HepG2 (cell line): ENCODE measurements at regions not wholly inside any gene's neighbourhood (a gene's known extent, or its start where the extent isn't known, plus 50 kb on each side); places are given as distances from the start of the nearest gene placed in this dataset.

Experiments used
- ERF ChIP-seq: IDR thresholded peaks from 2 replicates; pipeline ENCODE4 v1.6.1; 2018; ENCODE audit warnings: missing biosample characterization, missing genetic modification reagents
- FOXM1 ChIP-seq: sonication (generic); formaldehyde crosslinking; IDR thresholded peaks from 2 replicates; pipeline ENCODE4 v1.5.0; 2020; ENCODE audit warnings: missing genetic modification reagents
- FOXO1 ChIP-seq: sonication (generic); formaldehyde crosslinking; IDR thresholded peaks from 2 replicates; pipeline ENCODE4 v1.4.0; 2020; ENCODE audit warnings: missing genetic modification reagents
- MEF2D ChIP-seq: sonication (generic); formaldehyde crosslinking; IDR thresholded peaks from 2 replicates; pipeline ENCODE4 v1.5.1; 2020; ENCODE audit warnings: mild to moderate bottlenecking, missing genetic modification reagents
- NR2F1 ChIP-seq, 2 experiments: fragments of 450-650 bp in 1 of 2; formaldehyde crosslinking in 1 of 2; IDR thresholded peaks; 2 replicates each; pipeline versions ENCODE4 v1.5.0 to v1.6.1; 2016 to 2020; ENCODE audit warnings: mild to moderate bottlenecking in 1 of 2, missing compliant biosample characterization in 1 of 2, missing genetic modification reagents in 1 of 2, moderate library complexity in 1 of 2
- SALL1 ChIP-seq: sonication (generic); formaldehyde crosslinking; IDR thresholded peaks from 2 replicates; pipeline ENCODE4 v1.8.0; 2022; ENCODE audit warnings: mild to moderate bottlenecking, missing genetic modification reagents
- TARDBP ChIP-seq: sonication (generic); formaldehyde crosslinking; IDR thresholded peaks from 2 replicates; pipeline ENCODE4 v1.8.0; 2022; ENCODE audit warnings: mild to moderate bottlenecking, missing genetic modification reagents
- TCF7 ChIP-seq: sonication (generic); IDR thresholded peaks from 2 replicates; pipeline ENCODE4 v1.6.1; 2016; ENCODE audit warnings: antibody characterized with exemption, low read depth
- YY1 ChIP-seq: IDR thresholded peaks from 2 replicates; pipeline ENCODE4 v1.6.1; 2011; ENCODE audit warnings: low read length, low read depth, moderate library complexity, mild to moderate bottlenecking; ENCODE audit not compliant: insufficient read depth, insufficient replicate concordance
- ZBTB20 ChIP-seq: sonication (generic); formaldehyde crosslinking; IDR thresholded peaks from 2 replicates; pipeline ENCODE4 v1.8.1; 2023; ENCODE audit warnings: missing genetic modification reagents, low read depth, mild to moderate bottlenecking, borderline replicate concordance
- ZBTB7A ChIP-seq: sonication (generic); formaldehyde crosslinking; IDR thresholded peaks from 2 replicates; pipeline ENCODE4 v1.8.0; 2022; ENCODE audit warnings: mild to moderate bottlenecking, missing genetic modification reagents
- ZKSCAN5 ChIP-seq: sonication (generic); formaldehyde crosslinking; IDR thresholded peaks from 2 replicates; pipeline ENCODE4 v1.5.1; 2020; ENCODE audit warnings: mild to moderate bottlenecking, missing genetic modification reagents
- ZNF430 ChIP-seq: sonication (generic); formaldehyde crosslinking; IDR thresholded peaks from 2 replicates; pipeline ENCODE4 v1.9.0; 2021; ENCODE audit warnings: mild to moderate bottlenecking, missing genetic modification reagents
- ZNF501 ChIP-seq: sonication (generic); formaldehyde crosslinking; IDR thresholded peaks from 2 replicates; pipeline ENCODE4 v1.5.1; 2020; ENCODE audit warnings: mild to moderate bottlenecking, moderate library complexity, missing genetic modification reagents
- ZSCAN9 ChIP-seq: IDR thresholded peaks from 2 replicates; pipeline ENCODE4 v1.6.1; 2016; ENCODE audit warnings: borderline replicate concordance
- TF ChIP-seq, protein P1 (sequence below): IDR thresholded peaks from 2 replicates; pipeline ENCODE4 v1.6.1; 2016; ENCODE audit warnings: mild to moderate bottlenecking
- TF ChIP-seq, protein P2 (sequence below): sonication (generic); formaldehyde crosslinking; IDR thresholded peaks from 2 replicates; pipeline ENCODE4 v1.5.1; 2020; ENCODE audit warnings: mild to moderate bottlenecking, moderate library complexity, missing genetic modification reagents
- TF ChIP-seq, protein P3 (sequence below): sonication (generic); formaldehyde crosslinking; IDR thresholded peaks from 2 replicates; pipeline ENCODE4 v1.4.0; 2020; ENCODE audit warnings: mild to moderate bottlenecking, low read depth, missing genetic modification reagents
- TF ChIP-seq, protein P4 (sequence below): sonication (generic); formaldehyde crosslinking; IDR thresholded peaks from 2 replicates; pipeline ENCODE4 v1.5.0; 2020; ENCODE audit warnings: missing genetic modification reagents, mild to moderate bottlenecking, borderline replicate concordance
- TF ChIP-seq, protein P5 (sequence below): sonication (generic); formaldehyde crosslinking; IDR thresholded peaks from 2 replicates; pipeline ENCODE4 v1.8.0; 2022; ENCODE audit warnings: mild to moderate bottlenecking, missing genetic modification reagents, borderline replicate concordance

DNA sequence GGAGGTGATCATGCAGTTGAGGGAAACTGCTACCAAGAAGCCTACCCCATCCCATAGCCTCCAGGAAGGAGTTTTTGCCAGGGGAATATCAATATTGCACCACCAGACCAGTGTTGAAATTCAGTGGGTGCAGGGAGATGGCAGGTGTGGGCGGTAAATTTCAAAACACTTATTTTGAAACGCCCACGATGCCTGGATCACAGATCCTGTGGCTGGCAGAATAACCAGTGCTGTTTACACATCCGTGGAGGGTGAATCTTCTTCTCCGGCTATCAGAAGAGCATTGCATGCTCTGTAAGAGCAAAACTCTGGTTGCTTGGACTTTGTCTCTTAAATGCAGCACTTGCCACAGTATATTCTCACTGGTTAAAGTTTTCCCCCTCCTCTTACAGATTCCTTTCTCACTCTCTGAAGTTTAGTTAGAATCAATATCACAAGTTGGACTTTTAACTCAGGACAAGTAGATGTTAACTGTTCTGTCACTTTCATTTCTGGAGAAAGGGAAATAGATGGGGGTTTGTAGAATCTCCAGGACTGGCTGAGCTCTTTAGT, 70.5 kb upstream of the ZCCHC2 start (continued):
- TF ChIP-seq ZBTB7A (CRISPR knock-in tag): 0 out of 2 replicates have a peak, but pooled peaks have one; percentile 32
- TF ChIP-seq ZNF430 (CRISPR knock-in tag): peak; percentile 84; the same call in 1 of the 2 replicates
- TF ChIP-seq, protein P1, sequence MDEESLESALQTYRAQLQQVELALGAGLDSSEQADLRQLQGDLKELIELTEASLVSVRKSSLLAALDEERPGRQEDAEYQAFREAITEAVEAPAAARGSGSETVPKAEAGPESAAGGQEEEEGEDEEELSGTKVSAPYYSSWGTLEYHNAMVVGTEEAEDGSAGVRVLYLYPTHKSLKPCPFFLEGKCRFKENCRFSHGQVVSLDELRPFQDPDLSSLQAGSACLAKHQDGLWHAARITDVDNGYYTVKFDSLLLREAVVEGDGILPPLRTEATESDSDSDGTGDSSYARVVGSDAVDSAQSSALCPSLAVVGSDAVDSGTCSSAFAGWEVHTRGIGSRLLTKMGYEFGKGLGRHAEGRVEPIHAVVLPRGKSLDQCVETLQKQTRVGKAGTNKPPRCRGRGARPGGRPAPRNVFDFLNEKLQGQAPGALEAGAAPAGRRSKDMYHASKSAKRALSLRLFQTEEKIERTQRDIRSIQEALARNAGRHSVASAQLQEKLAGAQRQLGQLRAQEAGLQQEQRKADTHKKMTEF (CRISPR knock-in tag): peak; percentile 97
- TF ChIP-seq, protein P2, sequence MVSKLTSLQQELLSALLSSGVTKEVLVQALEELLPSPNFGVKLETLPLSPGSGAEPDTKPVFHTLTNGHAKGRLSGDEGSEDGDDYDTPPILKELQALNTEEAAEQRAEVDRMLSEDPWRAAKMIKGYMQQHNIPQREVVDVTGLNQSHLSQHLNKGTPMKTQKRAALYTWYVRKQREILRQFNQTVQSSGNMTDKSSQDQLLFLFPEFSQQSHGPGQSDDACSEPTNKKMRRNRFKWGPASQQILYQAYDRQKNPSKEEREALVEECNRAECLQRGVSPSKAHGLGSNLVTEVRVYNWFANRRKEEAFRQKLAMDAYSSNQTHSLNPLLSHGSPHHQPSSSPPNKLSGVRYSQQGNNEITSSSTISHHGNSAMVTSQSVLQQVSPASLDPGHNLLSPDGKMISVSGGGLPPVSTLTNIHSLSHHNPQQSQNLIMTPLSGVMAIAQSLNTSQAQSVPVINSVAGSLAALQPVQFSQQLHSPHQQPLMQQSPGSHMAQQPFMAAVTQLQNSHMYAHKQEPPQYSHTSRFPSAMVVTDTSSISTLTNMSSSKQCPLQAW (CRISPR knock-in tag): peak; percentile 77
- TF ChIP-seq ZKSCAN5 (CRISPR knock-in tag): peak; percentile 54; the same call in 1 of the 2 replicates
- TF ChIP-seq, protein P3, sequence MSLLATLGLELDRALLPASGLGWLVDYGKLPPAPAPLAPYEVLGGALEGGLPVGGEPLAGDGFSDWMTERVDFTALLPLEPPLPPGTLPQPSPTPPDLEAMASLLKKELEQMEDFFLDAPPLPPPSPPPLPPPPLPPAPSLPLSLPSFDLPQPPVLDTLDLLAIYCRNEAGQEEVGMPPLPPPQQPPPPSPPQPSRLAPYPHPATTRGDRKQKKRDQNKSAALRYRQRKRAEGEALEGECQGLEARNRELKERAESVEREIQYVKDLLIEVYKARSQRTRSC (CRISPR knock-in tag): no peak
- 0 out of 2 replicates have a peak, but pooled peaks have one; percentile 20 for TF ChIP-seq ZNF501 (CRISPR knock-in tag)
- peak; percentile 87 for TF ChIP-seq FOXO1 (CRISPR knock-in tag)
- TF ChIP-seq MEF2D: peak; percentile 85
- TF ChIP-seq TARDBP: peak; percentile 90
- peak; percentile 62 for TF ChIP-seq ZSCAN9 (CRISPR knock-in tag)
- TF ChIP-seq, protein P4, sequence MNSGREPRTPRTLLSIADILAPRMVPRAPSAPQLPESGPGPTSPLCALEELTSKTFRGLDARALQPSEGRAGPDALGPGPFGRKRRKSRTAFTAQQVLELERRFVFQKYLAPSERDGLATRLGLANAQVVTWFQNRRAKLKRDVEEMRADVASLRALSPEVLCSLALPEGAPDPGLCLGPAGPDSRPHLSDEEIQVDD: no peak
- TF ChIP-seq NR2F1 (CRISPR knock-in tag; IDR thresholded peaks at IDR 0.05): 0 out of 4 replicates have a peak, but pooled peaks of 1 of the 2 experiments have one; percentile 21
- peak; percentile 98 for TF ChIP-seq SALL1 (CRISPR knock-in tag)
- TF ChIP-seq FOXM1 (CRISPR knock-in tag): no peak
- peak; percentile 91 for TF ChIP-seq TCF7
- TF ChIP-seq ERF (CRISPR knock-in tag): peak; percentile 90
- TF ChIP-seq, protein P5, sequence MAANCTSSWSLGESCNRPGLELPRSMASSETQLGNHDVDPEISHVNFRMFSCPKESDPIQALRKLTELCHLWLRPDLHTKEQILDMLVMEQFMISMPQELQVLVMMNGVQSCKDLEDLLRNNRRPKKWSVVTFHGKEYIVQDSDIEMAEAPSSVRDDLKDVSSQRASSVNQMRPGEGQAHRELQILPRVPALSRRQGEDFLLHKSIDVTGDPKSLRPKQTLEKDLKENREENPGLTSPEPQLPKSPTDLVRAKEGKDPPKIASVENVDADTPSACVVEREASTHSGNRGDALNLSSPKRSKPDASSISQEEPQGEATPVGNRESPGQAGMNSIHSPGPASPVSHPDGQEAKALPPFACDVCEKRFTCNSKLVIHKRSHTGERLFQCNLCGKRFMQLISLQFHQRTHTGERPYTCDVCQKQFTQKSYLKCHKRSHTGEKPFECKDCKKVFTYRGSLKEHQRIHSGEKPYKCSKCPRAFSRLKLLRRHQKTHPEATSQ: peak; percentile 62; the same call in 1 of the 2 replicates
- no peak for TF ChIP-seq YY1
- peak; percentile 84; the same call in 1 of the 2 replicates for TF ChIP-seq ZBTB20
